ENCODE measurements at regions not wholly inside any gene's neighbourhood (a gene's known extent, or its start where the extent isn't known, plus 50 kb on each side); places are given as distances from the start of the nearest gene placed in this dataset.

DNA sequence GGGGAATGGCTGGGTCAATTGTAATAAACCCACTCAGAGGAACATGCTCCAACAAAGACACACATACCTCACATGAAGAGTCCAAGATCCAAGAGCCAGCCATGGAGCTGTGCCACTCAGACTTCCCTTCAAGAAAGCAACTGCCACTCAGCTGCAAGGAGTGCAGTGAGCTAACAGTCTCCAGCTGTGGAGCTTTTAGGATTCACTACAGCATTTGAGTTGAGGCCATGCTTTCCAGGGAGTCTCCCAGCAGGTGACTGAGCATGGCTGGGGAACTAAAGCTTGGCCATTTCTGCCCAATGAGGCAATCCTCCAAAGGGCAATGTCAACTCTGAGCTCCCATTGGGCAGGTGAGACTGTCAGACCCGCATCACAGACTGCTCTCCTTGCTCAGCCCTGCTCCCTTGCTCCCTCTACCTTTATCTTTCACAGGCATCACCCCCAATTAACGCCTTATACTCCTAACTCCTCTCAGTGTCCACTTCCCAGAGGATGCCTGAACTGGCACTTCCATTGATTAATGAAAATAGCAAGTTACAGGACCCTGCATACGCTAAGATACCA lies 165.3 kb upstream of the CTNNB1 start:
- peak; percentile 28; the same call in 1 of the 3 replicates for ATAC-seq
- no peak overlapping the region for H2AFZ ChIP-seq (ENCODE audit: low read depth, low read length)
- 0% methylated on average over 3 of the region's 3 CpGs for WGBS (ENCODE audit: insufficient coverage, low coverage, missing lambda C conversion rate)
- H3K79me2 ChIP-seq (ENCODE audit: control insufficient read depth, insufficient read depth, low read length) = no peaks in the 10 kb centered on the region
- ChIA-PET CTCF (ENCODE audit: low intra/inter-chr PET ratio) (no interaction called here), POLR2A (interaction anchor here (0.5 kb wide), 1 partner anchor 12 kb away, joined by 3 read pairs; no protein-coding TSS in a partner anchor)
- in situ Hi-C loops (cut with MboI) (no loop called here), intact Hi-C loops (cut with micrococcal nuclease) (no loop called here)
- H3K36me3 ChIP-seq (ENCODE audit: control insufficient read depth, insufficient read depth, low read length) = no peaks in the 10 kb centered on the region
- H3K27ac ChIP-seq (ENCODE audit: extremely low read depth, low read depth, low read length) = no peak overlapping the region
- no peak for DNase-seq (ENCODE audit: extremely low read depth in 1 of 4, low spot score in 3 of 4)
- peaks cover 7 to 25% of the 10 kb centered on the region in 2 experiments; a peak in 3 of 5 replicates for H3K27me3 ChIP-seq (ENCODE audit: control insufficient read depth in 2 of 2, insufficient read depth in 2 of 2, low read length in 2 of 2)
- FAIRE-seq = no peak
- no peak overlapping the region for H3K9ac ChIP-seq (ENCODE audit: insufficient read depth in 1 of 2, low read depth in 2 of 2, low read length in 2 of 2)
- no peak overlapping the region for H3K4me3 ChIP-seq
- no peak overlapping the region for H3K4me2 ChIP-seq (ENCODE audit: insufficient read depth, low read length)
- no peaks in the 10 kb centered on the region for H4K20me1 ChIP-seq (replicated peaks; ENCODE audit: control insufficient read depth, insufficient read depth, low read length)
- no peak for TF ChIP-seq ZNF134 (CRISPR knock-in tag; conservative IDR thresholded peaks at IDR 0.05)
- TF ChIP-seq, protein P1, sequence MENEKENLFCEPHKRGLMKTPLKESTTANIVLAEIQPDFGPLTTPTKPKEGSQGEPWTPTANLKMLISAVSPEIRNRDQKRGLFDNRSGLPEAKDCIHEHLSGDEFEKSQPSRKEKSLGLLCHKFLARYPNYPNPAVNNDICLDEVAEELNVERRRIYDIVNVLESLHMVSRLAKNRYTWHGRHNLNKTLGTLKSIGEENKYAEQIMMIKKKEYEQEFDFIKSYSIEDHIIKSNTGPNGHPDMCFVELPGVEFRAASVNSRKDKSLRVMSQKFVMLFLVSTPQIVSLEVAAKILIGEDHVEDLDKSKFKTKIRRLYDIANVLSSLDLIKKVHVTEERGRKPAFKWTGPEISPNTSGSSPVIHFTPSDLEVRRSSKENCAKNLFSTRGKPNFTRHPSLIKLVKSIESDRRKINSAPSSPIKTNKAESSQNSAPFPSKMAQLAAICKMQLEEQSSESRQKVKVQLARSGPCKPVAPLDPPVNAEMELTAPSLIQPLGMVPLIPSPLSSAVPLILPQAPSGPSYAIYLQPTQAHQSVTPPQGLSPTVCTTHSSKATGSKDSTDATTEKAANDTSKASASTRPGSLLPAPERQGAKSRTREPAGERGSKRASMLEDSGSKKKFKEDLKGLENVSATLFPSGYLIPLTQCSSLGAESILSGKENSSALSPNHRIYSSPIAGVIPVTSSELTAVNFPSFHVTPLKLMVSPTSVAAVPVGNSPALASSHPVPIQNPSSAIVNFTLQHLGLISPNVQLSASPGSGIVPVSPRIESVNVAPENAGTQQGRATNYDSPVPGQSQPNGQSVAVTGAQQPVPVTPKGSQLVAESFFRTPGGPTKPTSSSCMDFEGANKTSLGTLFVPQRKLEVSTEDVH (IDR thresholded peaks at IDR 0.05; ENCODE audit: low read depth, partially characterized antibody) = no peak
- TF ChIP-seq HNRNPLL (IDR thresholded peaks at IDR 0.05; ENCODE audit: low read depth, low read length, poor library complexity, severe bottlenecking) = no peak
- TF ChIP-seq, protein P2, sequence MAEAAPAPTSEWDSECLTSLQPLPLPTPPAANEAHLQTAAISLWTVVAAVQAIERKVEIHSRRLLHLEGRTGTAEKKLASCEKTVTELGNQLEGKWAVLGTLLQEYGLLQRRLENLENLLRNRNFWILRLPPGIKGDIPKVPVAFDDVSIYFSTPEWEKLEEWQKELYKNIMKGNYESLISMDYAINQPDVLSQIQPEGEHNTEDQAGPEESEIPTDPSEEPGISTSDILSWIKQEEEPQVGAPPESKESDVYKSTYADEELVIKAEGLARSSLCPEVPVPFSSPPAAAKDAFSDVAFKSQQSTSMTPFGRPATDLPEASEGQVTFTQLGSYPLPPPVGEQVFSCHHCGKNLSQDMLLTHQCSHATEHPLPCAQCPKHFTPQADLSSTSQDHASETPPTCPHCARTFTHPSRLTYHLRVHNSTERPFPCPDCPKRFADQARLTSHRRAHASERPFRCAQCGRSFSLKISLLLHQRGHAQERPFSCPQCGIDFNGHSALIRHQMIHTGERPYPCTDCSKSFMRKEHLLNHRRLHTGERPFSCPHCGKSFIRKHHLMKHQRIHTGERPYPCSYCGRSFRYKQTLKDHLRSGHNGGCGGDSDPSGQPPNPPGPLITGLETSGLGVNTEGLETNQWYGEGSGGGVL (CRISPR knock-in tag; IDR thresholded peaks at IDR 0.05) = no peak
- no peaks in the 10 kb centered on the region for H3K9me1 ChIP-seq (ENCODE audit: control insufficient read depth, insufficient read depth, low read length)
- BruUV-seq (replicated peaks) = no TSS peak
- no peaks in the 10 kb centered on the region for H3K9me3 ChIP-seq (replicated peaks; ENCODE audit: control insufficient read depth, insufficient read depth, low read depth, low read length)
- H3K4me1 ChIP-seq (replicated peaks in 1 of 2; ENCODE audit: control insufficient read depth in 2 of 2, insufficient read depth in 2 of 2, low read length in 2 of 2) = no peaks in the 10 kb centered on the region
